ENCODE measurements at regions not wholly inside any gene's neighbourhood (a gene's known extent, or its start where the extent isn't known, plus 50 kb on each side); places are given as distances from the start of the nearest gene placed in this dataset.

DNA sequence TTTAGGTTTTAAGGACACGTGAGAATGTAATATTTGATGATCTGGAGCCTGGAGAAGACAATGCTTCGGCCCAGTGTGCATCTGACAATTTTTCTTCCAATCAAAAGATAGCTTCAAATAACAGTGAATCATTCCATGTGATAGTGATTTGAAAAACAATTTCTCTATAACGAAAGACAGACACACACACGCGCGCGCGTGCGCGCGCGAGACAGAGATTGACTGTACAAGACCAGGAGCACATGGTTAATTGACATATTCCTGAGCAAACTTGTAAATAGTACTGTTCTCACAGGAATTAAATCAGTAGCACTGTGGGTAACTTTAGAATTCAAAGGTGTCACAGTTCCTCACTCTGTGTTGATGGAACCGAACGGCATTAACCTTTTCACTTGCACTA lies 287.5 kb upstream of the LMO3 start:
- TF ChIP-seq, protein P1, sequence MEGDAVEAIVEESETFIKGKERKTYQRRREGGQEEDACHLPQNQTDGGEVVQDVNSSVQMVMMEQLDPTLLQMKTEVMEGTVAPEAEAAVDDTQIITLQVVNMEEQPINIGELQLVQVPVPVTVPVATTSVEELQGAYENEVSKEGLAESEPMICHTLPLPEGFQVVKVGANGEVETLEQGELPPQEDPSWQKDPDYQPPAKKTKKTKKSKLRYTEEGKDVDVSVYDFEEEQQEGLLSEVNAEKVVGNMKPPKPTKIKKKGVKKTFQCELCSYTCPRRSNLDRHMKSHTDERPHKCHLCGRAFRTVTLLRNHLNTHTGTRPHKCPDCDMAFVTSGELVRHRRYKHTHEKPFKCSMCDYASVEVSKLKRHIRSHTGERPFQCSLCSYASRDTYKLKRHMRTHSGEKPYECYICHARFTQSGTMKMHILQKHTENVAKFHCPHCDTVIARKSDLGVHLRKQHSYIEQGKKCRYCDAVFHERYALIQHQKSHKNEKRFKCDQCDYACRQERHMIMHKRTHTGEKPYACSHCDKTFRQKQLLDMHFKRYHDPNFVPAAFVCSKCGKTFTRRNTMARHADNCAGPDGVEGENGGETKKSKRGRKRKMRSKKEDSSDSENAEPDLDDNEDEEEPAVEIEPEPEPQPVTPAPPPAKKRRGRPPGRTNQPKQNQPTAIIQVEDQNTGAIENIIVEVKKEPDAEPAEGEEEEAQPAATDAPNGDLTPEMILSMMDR (IDR thresholded peaks at IDR 0.05; ENCODE audit: borderline replicate concordance, insufficient read depth, low read depth, low read length): no peak

DNA sequence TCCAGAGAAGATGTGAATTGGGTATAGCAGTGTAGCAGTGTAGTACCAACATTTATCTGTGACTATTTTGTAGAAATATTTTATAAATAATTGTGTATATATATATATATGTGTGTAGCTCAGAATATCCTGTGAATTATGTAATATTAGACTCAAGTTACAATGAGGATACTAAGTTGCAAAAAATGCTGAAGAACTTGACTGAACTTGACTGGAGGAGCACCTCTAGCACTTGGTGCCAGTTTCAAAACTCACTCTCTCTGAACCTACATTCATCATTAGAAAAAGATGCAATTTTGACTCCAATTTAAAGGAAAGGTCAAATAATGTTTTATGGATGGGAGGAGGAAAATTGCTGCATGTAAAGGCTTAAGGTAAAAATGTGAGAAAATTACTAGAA lies 285.7 kb upstream of the LMO3 start:
- H3K4me3 ChIP-seq (ENCODE audit: low read depth, low read length): no peak overlapping the region

More for the DNA sequence above, 287.5 kb upstream of the LMO3 start:
- H3K4me3 ChIP-seq (ENCODE audit: low read depth, low read length): no peak overlapping the region

DNA sequence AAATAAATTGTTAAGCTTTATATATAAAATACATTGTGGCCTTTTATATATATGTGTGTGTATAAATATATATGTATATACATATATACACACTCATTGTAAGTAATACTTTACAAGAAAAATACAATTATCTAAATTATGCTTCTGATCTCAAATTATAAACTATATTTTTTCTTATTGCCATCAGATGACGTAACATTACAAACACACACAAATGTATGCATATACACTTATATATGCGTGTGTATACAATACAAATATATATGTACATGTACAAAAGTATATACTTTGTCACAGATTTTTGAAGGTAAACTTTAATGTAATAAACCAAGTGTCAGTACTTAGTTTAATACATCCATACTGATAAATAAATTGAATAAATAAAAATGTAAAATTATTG lies 278.9 kb upstream of the LMO3 start:
- TF ChIP-seq, protein P1 (IDR thresholded peaks at IDR 0.05; ENCODE audit: borderline replicate concordance, insufficient read depth, low read depth, low read length): no peak
- no peak overlapping the region for H3K4me3 ChIP-seq (ENCODE audit: low read depth, low read length)

More for the DNA sequence above, 285.7 kb upstream of the LMO3 start:
- TF ChIP-seq, protein P1 (IDR thresholded peaks at IDR 0.05; ENCODE audit: borderline replicate concordance, insufficient read depth, low read depth, low read length): no peak

DNA sequence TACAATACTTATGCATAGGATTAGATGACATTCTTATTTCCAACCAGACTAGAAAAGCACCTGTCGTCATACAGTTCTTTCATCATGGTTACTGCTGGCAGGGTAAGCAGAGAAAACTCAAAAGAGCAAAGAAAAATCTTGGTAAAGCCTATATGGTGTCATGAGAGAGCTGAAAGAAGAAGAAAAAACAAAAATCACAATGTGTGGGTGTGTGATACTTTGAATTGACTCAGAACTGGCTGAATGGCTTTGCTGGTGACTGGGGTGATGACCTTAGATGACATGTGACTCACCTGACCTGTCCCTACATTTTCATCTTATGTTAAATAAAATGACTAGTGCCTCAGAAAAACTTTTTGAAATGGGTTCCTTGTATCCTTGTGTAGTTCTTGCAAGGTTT lies 278.1 kb upstream of the LMO3 start:
- no peak overlapping the region for H3K4me3 ChIP-seq (ENCODE audit: low read depth, low read length)
- TF ChIP-seq, protein P1 (IDR thresholded peaks at IDR 0.05; ENCODE audit: borderline replicate concordance, insufficient read depth, low read depth, low read length): no peak

DNA sequence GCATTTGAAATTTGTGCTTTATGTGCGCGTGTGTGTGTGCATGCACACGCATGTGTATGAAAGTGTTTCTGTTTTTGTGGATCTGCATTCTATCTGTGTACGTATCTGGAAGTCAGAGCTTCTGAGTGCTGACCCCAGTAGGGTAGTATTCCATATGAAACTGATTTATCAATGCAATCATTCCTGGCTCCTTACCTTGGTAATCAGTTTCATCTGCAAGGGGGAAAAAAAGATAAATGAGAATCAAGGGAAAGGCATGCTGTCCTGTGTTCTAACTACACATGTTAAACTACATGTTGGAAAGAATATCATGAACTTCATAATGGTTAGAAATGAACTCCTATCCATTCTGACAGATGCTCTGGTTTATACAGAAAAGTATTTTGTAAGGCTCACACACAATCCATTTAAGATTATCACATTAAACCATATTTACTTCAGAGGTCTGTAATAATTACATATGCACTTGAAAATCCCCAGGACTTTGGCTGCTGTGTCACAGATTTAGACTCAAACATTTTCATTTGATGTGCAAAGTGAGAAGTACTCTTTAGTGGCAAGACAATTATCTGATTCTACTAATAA lies 276.1 kb upstream of the LMO3 start:
- TF ChIP-seq, protein P1 (IDR thresholded peaks at IDR 0.05; ENCODE audit: borderline replicate concordance, insufficient read depth, low read depth, low read length): no peak

DNA sequence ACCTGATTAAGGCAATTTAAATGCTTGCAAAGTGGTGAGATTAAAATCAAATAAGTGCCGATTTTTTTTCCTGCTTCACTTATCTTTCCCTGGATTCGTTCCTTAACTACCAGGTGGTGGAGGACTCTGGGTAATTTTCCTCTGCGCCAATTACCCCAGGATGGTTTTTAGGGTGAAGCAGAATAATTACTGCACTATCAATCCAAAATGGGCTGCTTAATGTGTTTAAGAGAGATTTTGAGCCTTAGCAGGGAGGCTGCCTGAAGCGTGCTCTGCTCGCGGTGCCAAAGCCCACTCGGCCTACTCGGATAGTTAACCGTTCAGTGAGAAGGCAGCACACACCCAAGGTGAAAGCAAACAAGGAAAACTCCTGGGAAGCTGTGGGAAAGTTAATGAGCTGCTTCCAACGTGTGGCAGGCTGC lies 274.9 kb upstream of the LMO3 start:
- TF ChIP-seq, protein P1 (IDR thresholded peaks at IDR 0.05; ENCODE audit: borderline replicate concordance, insufficient read depth, low read depth, low read length): no peak

More for the DNA sequence above, 276.1 kb upstream of the LMO3 start:
- H3K4me3 ChIP-seq (ENCODE audit: low read depth, low read length): no peak overlapping the region

DNA sequence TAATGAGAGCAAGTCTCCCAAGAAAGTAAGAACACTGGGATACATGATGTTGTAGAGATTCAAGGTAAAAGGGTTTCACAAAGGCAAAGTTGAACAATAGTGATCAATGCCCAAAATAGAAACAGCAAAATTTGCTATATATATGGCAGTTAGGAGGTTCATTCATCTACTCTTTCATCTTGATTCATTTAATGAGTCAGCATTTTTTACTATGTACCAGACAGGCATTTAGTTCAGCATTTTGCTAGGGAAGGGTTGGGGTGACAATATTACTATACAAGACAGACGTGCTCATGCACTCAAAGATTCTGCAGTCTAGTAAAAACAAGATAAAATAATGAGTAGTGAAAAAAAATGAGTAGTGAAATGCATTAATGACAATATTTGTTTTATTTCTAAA lies 264.9 kb upstream of the LMO3 start:
- no peak overlapping the region for H3K4me3 ChIP-seq (ENCODE audit: low read depth, low read length)
- TF ChIP-seq, protein P1 (IDR thresholded peaks at IDR 0.05; ENCODE audit: borderline replicate concordance, insufficient read depth, low read depth, low read length): no peak

More for the DNA sequence above, 274.9 kb upstream of the LMO3 start:
- H3K4me3 ChIP-seq (ENCODE audit: low read depth, low read length): no peak overlapping the region
